ENCODE measurements at regions not wholly inside any gene's neighbourhood (a gene's known extent, or its start where the extent isn't known, plus 50 kb on each side); places are given as distances from the start of the nearest gene placed in this dataset.

- Histone ChIP-seq H3K23me2 (ENCODE audit: insufficient read length, low read depth, low read length, poor library complexity, severe bottlenecking) (no peaks in the 10 kb centered on the region), H3K9ac (ENCODE audit: extremely low read depth, insufficient read length, low read length) (no peak overlapping the region), H2AFZ (ENCODE audit: low read length) (no peak overlapping the region), H4K20me1 (ENCODE audit: control insufficient read depth, insufficient read depth, insufficient read length) (no peaks in the 10 kb centered on the region), H3K23ac (ENCODE audit: insufficient read length, low read depth, low read length) (no peak overlapping the region), H3K4ac (ENCODE audit: low read depth, low read length) (no peak overlapping the region), H3K27me3 (ENCODE audit: insufficient read depth, low read length) (no peaks in the 10 kb centered on the region), H4K91ac (ENCODE audit: insufficient read length, low read depth, low read length) (no peak overlapping the region), H3T11ph (ENCODE audit: low read length) (no peak overlapping the region), H2BK12ac (ENCODE audit: insufficient read length, low read depth, low read length) (no peak overlapping the region), H2BK15ac (ENCODE audit: low read depth, low read length) (no peak overlapping the region), H3K79me1 (ENCODE audit: insufficient read depth, low read depth, low read length, poor library complexity, severe bottlenecking) (no peaks in the 10 kb centered on the region), H2BK120ac (ENCODE audit: low read depth, low read length, poor library complexity, severe bottlenecking) (no peak overlapping the region), H3K4me1 (ENCODE audit: insufficient read depth, low read length) (no peaks in the 10 kb centered on the region), H2AK5ac (ENCODE audit: insufficient read length, low read length) (no peak overlapping the region), H2BK20ac (ENCODE audit: low read depth, low read length, poor library complexity, severe bottlenecking) (no peak overlapping the region), H3K56ac (ENCODE audit: insufficient read length, low read depth, low read length) (no peak overlapping the region), H4K5ac (ENCODE audit: insufficient read length, low read depth, low read length) (no peak overlapping the region), H4K8ac (replicated peaks; ENCODE audit: insufficient read length, low read depth, low read length) (no peak overlapping the region), H3K4me2 (ENCODE audit: insufficient read depth, insufficient read length, low read length) (no peak overlapping the region), H2BK5ac (ENCODE audit: insufficient read length, low read length) (no peak overlapping the region), H3K14ac (ENCODE audit: insufficient read depth, low read length) (no peak overlapping the region), H3K18ac (ENCODE audit: insufficient read length, low read depth, low read length) (no peak overlapping the region), H3K27ac (ENCODE audit: insufficient read length, low read depth, low read length) (no peak overlapping the region), H3K79me2 (ENCODE audit: insufficient read depth, low read length) (no peaks in the 10 kb centered on the region), H3K9me3 (ENCODE audit: control insufficient read depth, low read depth, low read length) (no peaks in the 10 kb centered on the region)
- Mint-ChIP-seq H3K4me3 (no peak overlapping the region), H3K27me3 (ENCODE audit: low read depth) (no peaks in the 10 kb centered on the region; the same call in 1 of the 2 replicates), H3K4me1 (peaks cover 24 to 31% of the 10 kb centered on the region in 2 experiments), H3K36me3 (ENCODE audit: insufficient read depth in 1 of 3, low read depth in 3 of 3) (no peaks in the 10 kb centered on the region), H3K9me3 (no peaks in the 10 kb centered on the region), H3K27ac (no peak overlapping the region; a peak in 1 of 7 replicates)
- DNase-seq = no peak
- TF ChIP-seq CTCF (conservative IDR thresholded peaks at IDR 0.05) = no peak
- no CpG with 5 or more reads among the region's 14 CpGs for WGBS (ENCODE audit: extremely low coverage, insufficient read length, low lambda C conversion rate)
Observed at GRCh38 chr2:11024259-11024645, 112.5 kb downstream of the KCNF1 start.
